IPS-NIHi11 (cell line): ENCODE measurements at regions not wholly inside any gene's neighbourhood (a gene's known extent, or its start where the extent isn't known, plus 50 kb on each side); places are given as distances from the start of the nearest gene placed in this dataset.

Source experiments
- DNase-seq: peaks from one replicate; pipeline ENCODE4 v3.0.0; 2012; ENCODE audit warnings: mixed read lengths, low spot score

- DNase-seq = no peak
Measured at GRCh38 chr2:239496700-239497099, 95.9 kb upstream of the HDAC4 start.

- DNase-seq = no peak
Measured at GRCh38 chr2:239495791-239496233, 95.0 kb upstream of the HDAC4 start.

- DNase-seq = no peak
Measured at GRCh38 chr2:239495175-239495574, 94.4 kb upstream of the HDAC4 start.

- DNase-seq = no peak
Measured at GRCh38 chr2:239494578-239494977, 93.8 kb upstream of the HDAC4 start.

- no peak for DNase-seq
Measured at GRCh38 chr2:239489481-239489880, 88.7 kb upstream of the HDAC4 start.

GRCh38 chr2:239488125-239488524 lies 87.3 kb upstream of the HDAC4 start:
- no peak for DNase-seq

GRCh38 chr2:239487272-239487671 lies 86.5 kb upstream of the HDAC4 start:
- no peak for DNase-seq

GRCh38 chr2:239485622-239486021 lies 84.8 kb upstream of the HDAC4 start:
- no peak for DNase-seq

GRCh38 chr2:239484571-239485355 lies 83.9 kb upstream of the HDAC4 start:
- no peak for DNase-seq

- no peak for DNase-seq
Measured at GRCh38 chr2:239482778-239483712, 82.2 kb upstream of the HDAC4 start.

GRCh38 chr2:239479471-239479870 lies 78.7 kb upstream of the HDAC4 start:
- DNase-seq = no peak

- DNase-seq = no peak
Measured at GRCh38 chr2:239477591-239477990, 76.8 kb upstream of the HDAC4 start.

- DNase-seq = no peak
Measured at GRCh38 chr2:239476757-239477585, 76.2 kb upstream of the HDAC4 start.

- DNase-seq = no peak
Measured at GRCh38 chr2:239476029-239476756, 75.4 kb upstream of the HDAC4 start.

- DNase-seq = no peak
Measured at GRCh38 chr2:239475161-239476028, 74.6 kb upstream of the HDAC4 start.

GRCh38 chr2:239473211-239473805 lies 72.5 kb upstream of the HDAC4 start:
- DNase-seq = no peak

- DNase-seq = no peak
Measured at GRCh38 chr2:239472235-239472775, 71.5 kb upstream of the HDAC4 start.

- no peak for DNase-seq
Measured at GRCh38 chr2:239471011-239471792, 70.4 kb upstream of the HDAC4 start.
